Upper lobe of left lung (tissue), 4 donors: ENCODE measurements at regions not wholly inside any gene's neighbourhood (a gene's known extent, or its start where the extent isn't known, plus 50 kb on each side); places are given as distances from the start of the nearest gene placed in this dataset.

Experiments
- POLR2A ChIP-seq, 4 donors: fragments of 450-650 bp; IDR thresholded peaks; one replicate each; pipeline ENCODE4 v1.5.1; 2016 to 2017; ENCODE audit warnings: antibody characterized with exemption in 4 of 4, mild to moderate bottlenecking in 2 of 4
- TF ChIP-seq, protein P1 (sequence below), 6 experiments: fragments of 450-650 bp in 4 of 6; fragments of 200-600 bp in 2 of 6; sonication (generic) in 2 of 6; IDR thresholded peaks; one replicate each; pipeline ENCODE4 v1.5.1; 2016 to 2019; ENCODE audit warnings: antibody characterized with exemption in 6 of 6

DNA sequence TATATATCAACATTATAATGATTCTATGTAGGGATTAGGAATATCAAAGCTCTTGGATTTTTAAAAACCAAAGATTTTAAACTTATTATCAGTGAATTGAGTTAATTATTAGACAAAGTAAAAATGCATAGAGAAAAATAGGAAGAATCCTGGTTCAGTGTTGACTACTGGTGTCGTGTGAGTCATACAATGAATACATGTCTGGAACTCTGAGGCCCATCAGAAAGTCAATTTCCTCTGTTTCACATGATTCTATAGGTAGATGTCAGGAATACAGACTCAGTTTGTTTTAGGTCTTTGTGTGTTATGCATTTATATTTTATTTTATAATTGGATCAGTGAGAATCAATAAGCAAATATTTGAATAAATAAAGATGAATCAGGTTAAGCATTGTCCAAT, 84.5 kb upstream of the RTL1 start:
- TF ChIP-seq, protein P1, sequence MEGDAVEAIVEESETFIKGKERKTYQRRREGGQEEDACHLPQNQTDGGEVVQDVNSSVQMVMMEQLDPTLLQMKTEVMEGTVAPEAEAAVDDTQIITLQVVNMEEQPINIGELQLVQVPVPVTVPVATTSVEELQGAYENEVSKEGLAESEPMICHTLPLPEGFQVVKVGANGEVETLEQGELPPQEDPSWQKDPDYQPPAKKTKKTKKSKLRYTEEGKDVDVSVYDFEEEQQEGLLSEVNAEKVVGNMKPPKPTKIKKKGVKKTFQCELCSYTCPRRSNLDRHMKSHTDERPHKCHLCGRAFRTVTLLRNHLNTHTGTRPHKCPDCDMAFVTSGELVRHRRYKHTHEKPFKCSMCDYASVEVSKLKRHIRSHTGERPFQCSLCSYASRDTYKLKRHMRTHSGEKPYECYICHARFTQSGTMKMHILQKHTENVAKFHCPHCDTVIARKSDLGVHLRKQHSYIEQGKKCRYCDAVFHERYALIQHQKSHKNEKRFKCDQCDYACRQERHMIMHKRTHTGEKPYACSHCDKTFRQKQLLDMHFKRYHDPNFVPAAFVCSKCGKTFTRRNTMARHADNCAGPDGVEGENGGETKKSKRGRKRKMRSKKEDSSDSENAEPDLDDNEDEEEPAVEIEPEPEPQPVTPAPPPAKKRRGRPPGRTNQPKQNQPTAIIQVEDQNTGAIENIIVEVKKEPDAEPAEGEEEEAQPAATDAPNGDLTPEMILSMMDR (IDR thresholded peaks at IDR 0.05), result no peak
- TF ChIP-seq POLR2A (IDR thresholded peaks at IDR 0.05), result no peak
